ENCODE measurements at regions not wholly inside any gene's neighbourhood (a gene's known extent, or its start where the extent isn't known, plus 50 kb on each side); places are given as distances from the start of the nearest gene placed in this dataset.
"Not testable (repeated sequence)": the region's sequence is repeated elsewhere in the genome, so short reads cannot be mapped to it uniquely, and the experiment has no call there.

DNA sequence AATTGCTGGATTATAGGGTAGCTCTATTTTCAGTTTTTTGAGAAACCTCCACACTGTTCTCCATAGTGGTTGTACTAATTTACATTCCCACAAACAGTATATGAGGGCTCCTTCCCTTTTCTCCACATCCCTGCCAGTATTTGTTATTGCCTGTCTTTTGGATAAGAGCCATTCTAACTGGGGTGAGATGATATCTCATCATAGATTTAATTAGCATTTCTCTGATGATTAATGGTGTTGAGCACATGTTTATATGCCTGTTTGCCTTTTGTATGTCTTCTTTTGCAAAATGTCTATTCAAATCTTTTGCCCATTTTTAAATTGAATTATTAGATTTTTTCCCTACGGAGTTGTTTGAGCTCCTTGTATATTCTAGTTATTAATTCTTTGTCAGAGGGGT, 385.3 kb downstream of the CCER1 start:
- H3K36me3 ChIP-seq (ENCODE audit: insufficient read depth, low read length): no peaks in the 10 kb centered on the region
- H3K27me3 ChIP-seq (ENCODE audit: insufficient read depth, low read length): no peaks in the 10 kb centered on the region
- no peak overlapping the region for H3K27ac ChIP-seq (ENCODE audit: low read depth, low read length)
- H3K4me3 ChIP-seq (ENCODE audit: low read depth, low read length): no peak overlapping the region
- no peak overlapping the region for H2AFZ ChIP-seq (ENCODE audit: low read length, unreplicated experiment)
- no peaks in the 10 kb centered on the region for H3K79me2 ChIP-seq (ENCODE audit: control insufficient read depth, insufficient read depth, low read length, unreplicated experiment)
- no peaks in the 10 kb centered on the region for H3K4me1 ChIP-seq (ENCODE audit: control insufficient read depth, insufficient read depth, low read length, unreplicated experiment)

DNA sequence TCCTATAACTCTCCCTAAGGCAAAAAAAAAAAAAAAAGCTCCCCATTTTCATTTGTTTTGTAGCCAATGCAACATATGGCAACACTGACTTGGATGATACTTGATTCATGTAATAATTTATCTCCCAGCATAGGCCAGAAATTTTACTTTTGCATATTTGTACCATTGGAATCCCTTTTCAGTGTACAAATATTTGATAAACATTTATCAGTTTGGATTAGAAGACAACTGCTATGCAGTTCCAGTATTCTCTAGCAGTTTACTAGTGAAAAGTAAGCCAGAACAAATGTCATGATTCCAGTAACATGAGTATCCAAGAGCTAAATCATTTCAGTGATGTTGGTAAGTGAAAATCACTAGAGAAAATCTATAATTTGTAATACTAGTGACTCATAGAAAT, 392.3 kb downstream of the CCER1 start:
- H3K4me3 ChIP-seq (ENCODE audit: low read depth, low read length): no peak overlapping the region
- H3K36me3 ChIP-seq (ENCODE audit: insufficient read depth, low read length): no peaks in the 10 kb centered on the region
- H3K27ac ChIP-seq (ENCODE audit: low read depth, low read length): no peak overlapping the region
- H3K79me2 ChIP-seq (ENCODE audit: control insufficient read depth, insufficient read depth, low read length, unreplicated experiment): no peaks in the 10 kb centered on the region
- H3K27me3 ChIP-seq (ENCODE audit: insufficient read depth, low read length): no peaks in the 10 kb centered on the region
- H3K4me1 ChIP-seq (ENCODE audit: control insufficient read depth, insufficient read depth, low read length, unreplicated experiment): no peaks in the 10 kb centered on the region
- no peak overlapping the region for H2AFZ ChIP-seq (ENCODE audit: low read length, unreplicated experiment)

DNA sequence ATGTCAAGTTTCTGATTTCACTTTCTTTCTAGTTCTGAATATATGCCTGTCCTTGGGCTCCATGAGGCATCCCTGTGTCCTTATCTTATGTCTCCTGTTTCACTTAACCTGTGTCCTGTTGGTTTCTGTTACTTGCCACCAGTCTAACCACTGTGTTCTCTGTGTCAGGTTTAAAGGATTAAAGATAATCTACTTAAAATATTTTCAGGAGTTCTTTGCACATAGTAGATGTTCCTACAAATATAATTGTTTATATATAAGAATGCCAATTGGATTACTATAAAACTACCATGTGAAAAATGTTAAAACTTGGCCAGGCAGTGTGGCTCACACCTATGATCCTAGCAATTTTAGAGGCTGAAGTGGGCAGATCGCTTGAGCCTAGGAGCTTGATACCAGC, 406.4 kb downstream of the CCER1 start:
- H2AFZ ChIP-seq (ENCODE audit: low read length, unreplicated experiment): no peak overlapping the region
- H3K27ac ChIP-seq (ENCODE audit: low read depth, low read length): no peak overlapping the region
- H3K27me3 ChIP-seq (ENCODE audit: insufficient read depth, low read length): no peaks in the 10 kb centered on the region
- no peaks in the 10 kb centered on the region for H3K79me2 ChIP-seq (ENCODE audit: control insufficient read depth, insufficient read depth, low read length, unreplicated experiment)
- peaks cover 4% of the 10 kb centered on the region for H3K4me1 ChIP-seq (ENCODE audit: control insufficient read depth, insufficient read depth, low read length, unreplicated experiment)
- no peaks in the 10 kb centered on the region for H3K36me3 ChIP-seq (ENCODE audit: insufficient read depth, low read length)
- H3K4me3 ChIP-seq (ENCODE audit: low read depth, low read length): no peak overlapping the region

DNA sequence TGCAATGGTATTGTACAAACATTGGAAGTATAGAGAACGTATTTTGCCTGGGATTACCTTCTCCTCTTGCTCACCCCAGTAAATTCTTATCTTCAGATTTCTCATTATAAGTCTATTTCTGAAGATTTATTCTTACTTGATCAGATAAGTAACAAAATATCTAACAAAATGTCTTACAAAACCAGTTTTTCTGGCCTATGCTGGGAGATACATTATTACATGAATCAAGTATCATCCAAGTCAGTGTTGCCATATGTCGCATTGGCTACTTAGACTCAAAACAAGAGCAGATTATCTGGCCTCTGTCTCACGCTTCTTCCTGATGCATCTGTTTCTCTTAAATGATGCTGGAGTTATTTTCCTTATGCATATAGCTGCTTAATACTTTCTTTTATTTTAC, 408.5 kb downstream of the CCER1 start:
- Histone ChIP-seq H3K79me2 (ENCODE audit: control insufficient read depth, insufficient read depth, low read length, unreplicated experiment) (no peaks in the 10 kb centered on the region), H3K4me1 (ENCODE audit: control insufficient read depth, insufficient read depth, low read length, unreplicated experiment) (peaks cover 10% of the 10 kb centered on the region), H3K27ac (ENCODE audit: low read depth, low read length) (no peak overlapping the region), H3K4me3 (ENCODE audit: low read depth, low read length) (no peak overlapping the region), H3K36me3 (ENCODE audit: insufficient read depth, low read length) (no peaks in the 10 kb centered on the region), H3K27me3 (ENCODE audit: insufficient read depth, low read length) (no peaks in the 10 kb centered on the region), H2AFZ (ENCODE audit: low read length, unreplicated experiment) (no peak overlapping the region)

DNA sequence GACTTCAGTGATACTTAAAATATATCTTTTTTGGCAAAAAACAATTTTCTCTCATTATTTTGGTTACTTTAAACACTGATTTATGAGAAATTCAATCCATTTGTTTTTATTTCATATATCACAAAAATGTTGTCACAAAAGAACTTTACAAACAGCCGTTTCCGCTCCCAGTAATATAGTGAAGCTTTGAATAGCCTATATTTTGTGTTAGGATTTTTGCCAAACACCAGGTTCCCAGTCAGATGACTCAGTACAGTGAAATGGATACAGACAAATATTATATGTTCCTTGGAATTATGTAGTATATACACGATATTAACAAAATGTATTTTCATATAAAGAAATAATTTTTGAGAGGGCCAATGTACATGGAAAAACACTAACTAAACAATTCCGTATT, 411.1 kb downstream of the CCER1 start:
- Histone ChIP-seq H3K4me1 (ENCODE audit: control insufficient read depth, insufficient read depth, low read length, unreplicated experiment) (peaks cover 10% of the 10 kb centered on the region), H3K27ac (ENCODE audit: low read depth, low read length) (peak overlapping the region; percentile 37), H3K79me2 (ENCODE audit: control insufficient read depth, insufficient read depth, low read length, unreplicated experiment) (no peaks in the 10 kb centered on the region), H3K27me3 (ENCODE audit: insufficient read depth, low read length) (no peaks in the 10 kb centered on the region), H3K36me3 (ENCODE audit: insufficient read depth, low read length) (no peaks in the 10 kb centered on the region), H2AFZ (ENCODE audit: low read length, unreplicated experiment) (peak overlapping the region; percentile 3), H3K4me3 (ENCODE audit: low read depth, low read length) (peak overlapping the region; percentile 7; the same call in 1 of the 2 replicates)

DNA sequence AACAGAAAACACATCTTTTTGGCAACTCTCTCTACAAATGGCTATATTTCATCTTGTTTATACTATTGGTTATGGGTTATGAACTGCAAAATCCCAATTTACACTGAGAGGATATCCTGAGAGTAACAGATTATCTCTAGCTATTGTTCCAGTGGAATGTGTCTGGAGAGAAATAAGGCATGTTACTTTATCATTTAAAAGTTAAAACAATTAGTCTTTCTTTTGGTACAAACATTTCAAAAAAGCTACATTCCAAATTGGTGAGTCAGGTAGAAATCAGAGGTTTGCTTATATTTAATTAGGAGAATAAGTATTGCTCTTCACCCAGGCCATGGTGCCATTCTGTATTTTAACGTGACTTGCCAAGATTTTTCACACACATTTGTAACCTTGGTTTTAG, 411.6 kb downstream of the CCER1 start:
- Histone ChIP-seq H3K27ac (ENCODE audit: low read depth, low read length) (peak overlapping the region; percentile 37), H3K79me2 (ENCODE audit: control insufficient read depth, insufficient read depth, low read length, unreplicated experiment) (no peaks in the 10 kb centered on the region), H3K27me3 (ENCODE audit: insufficient read depth, low read length) (no peaks in the 10 kb centered on the region), H3K36me3 (ENCODE audit: insufficient read depth, low read length) (no peaks in the 10 kb centered on the region), H3K4me1 (ENCODE audit: control insufficient read depth, insufficient read depth, low read length, unreplicated experiment) (peaks cover 10% of the 10 kb centered on the region), H3K4me3 (ENCODE audit: low read depth, low read length) (peak overlapping the region; percentile 7; the same call in 1 of the 2 replicates), H2AFZ (ENCODE audit: low read length, unreplicated experiment) (peak overlapping the region; percentile 3)

DNA sequence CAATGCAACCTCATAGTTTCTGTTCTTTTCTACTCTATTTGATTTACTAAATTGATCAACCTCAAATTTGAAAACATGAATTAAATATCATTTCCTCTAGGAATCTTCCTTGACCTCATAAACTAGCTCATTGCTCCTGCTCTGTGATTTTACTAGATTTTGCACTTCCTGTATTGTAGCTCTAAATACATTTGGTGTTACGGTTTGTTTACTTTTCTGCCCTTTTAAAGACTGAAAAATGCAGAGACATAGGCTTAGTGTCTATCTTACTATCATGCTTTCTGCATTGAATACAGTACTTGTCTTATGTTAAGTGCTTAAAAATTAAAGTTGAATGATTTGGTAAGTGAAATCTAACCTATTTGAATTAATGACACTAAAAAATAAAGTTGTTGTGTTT, 412.1 kb downstream of the CCER1 start:
- H2AFZ ChIP-seq (ENCODE audit: low read length, unreplicated experiment); H3K4me1 ChIP-seq (ENCODE audit: control insufficient read depth, insufficient read depth, low read length, unreplicated experiment); H3K4me3 ChIP-seq (ENCODE audit: low read depth, low read length); H3K79me2 ChIP-seq (ENCODE audit: control insufficient read depth, insufficient read depth, low read length, unreplicated experiment); H3K27me3 ChIP-seq (ENCODE audit: insufficient read depth, low read length); H3K36me3 ChIP-seq (ENCODE audit: insufficient read depth, low read length): not testable (repeated sequence)
- H3K27ac ChIP-seq (ENCODE audit: low read depth, low read length): 0 out of 2 replicates have a peak overlapping the region, but pooled peaks have one; percentile 37

DNA sequence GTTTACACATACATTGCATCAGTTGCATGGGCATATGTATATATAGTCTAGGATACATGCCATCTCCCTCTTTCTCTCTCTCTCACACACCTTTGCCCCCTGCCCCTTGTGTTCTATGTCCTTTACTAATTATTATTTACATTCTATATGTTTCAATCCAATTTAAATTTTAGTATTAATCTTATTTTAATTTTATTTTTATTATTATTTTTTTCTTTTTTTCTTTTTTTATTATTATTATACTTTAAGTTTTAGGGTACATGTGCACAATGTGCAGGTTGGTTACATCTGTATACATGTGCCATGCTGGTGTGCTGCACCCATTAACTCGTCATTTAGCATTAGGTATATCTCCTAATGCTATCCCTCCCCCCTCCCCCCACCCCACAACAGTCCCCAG, 421.1 kb downstream of the CCER1 start:
- not testable (repeated sequence) for H3K27me3 ChIP-seq (ENCODE audit: insufficient read depth, low read length); H2AFZ ChIP-seq (ENCODE audit: low read length, unreplicated experiment); H3K79me2 ChIP-seq (ENCODE audit: control insufficient read depth, insufficient read depth, low read length, unreplicated experiment); H3K36me3 ChIP-seq (ENCODE audit: insufficient read depth, low read length); H3K4me3 ChIP-seq (ENCODE audit: low read depth, low read length); H3K4me1 ChIP-seq (ENCODE audit: control insufficient read depth, insufficient read depth, low read length, unreplicated experiment); H3K27ac ChIP-seq (ENCODE audit: low read depth, low read length)

DNA sequence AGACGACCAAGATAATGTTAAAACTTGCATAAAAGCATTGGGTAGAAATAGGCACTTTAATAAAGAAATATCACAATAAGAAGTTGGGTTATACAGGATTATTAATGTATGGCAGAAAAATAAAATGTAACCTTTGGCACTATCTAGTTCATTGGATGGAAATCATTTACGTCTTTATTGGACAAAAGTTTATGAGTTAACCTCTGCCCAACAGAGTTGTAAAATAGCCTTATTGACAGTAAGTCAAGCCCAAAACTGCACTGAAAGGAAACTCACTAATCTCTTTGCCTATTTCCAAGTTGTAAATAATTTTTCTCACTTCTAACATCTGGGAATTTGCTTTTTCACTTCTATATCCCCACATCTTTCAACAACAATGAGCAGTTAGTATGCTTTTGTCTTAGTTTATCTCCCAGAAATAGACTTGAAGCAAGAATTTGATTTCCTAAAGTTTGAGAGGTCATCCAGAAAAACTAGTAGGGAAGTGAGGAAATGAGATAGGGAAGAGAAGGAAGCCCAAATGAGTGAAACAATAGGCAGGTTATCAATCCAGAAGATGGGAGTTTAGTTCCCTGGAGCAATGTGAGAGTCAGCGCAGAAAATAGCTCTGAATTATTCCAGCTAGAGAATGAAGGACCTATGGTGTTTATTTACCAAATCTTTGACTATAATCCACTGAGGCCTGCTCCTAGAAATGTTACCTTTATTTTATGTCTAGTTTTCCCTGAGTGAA, 434.8 kb downstream of the CCER1 start:
- no peak overlapping the region for H3K27ac ChIP-seq (ENCODE audit: low read depth, low read length)
- H2AFZ ChIP-seq (ENCODE audit: low read length, unreplicated experiment): no peak overlapping the region
- H3K4me3 ChIP-seq (ENCODE audit: low read depth, low read length): no peak overlapping the region
- no peaks in the 10 kb centered on the region for H3K36me3 ChIP-seq (ENCODE audit: insufficient read depth, low read length)
- no peaks in the 10 kb centered on the region for H3K79me2 ChIP-seq (ENCODE audit: control insufficient read depth, insufficient read depth, low read length, unreplicated experiment)
- H3K27me3 ChIP-seq (ENCODE audit: insufficient read depth, low read length): no peaks in the 10 kb centered on the region
- H3K4me1 ChIP-seq (ENCODE audit: control insufficient read depth, insufficient read depth, low read length, unreplicated experiment): peaks cover 4% of the 10 kb centered on the region

DNA sequence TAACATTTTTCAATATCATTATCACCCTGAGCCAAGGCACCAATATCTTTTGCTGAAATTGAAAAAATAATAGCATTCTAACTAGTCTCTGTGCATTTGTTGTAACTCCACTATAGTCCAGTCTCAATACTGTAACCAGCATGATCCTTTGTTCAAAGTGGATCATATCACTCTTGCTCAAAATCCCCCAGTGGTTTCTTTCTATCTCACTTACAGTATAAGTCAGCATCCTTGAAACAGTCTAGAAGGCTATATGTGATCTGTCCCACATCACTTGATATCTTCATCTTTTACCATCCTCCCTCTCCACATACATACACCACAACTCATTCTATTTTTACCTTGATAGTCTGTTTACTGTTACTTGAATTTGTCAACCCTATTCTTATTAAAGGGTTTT, 435.7 kb downstream of the CCER1 start:
- Histone ChIP-seq H3K4me3 (ENCODE audit: low read depth, low read length) (no peak overlapping the region), H3K4me1 (ENCODE audit: control insufficient read depth, insufficient read depth, low read length, unreplicated experiment) (peaks cover 5% of the 10 kb centered on the region), H3K27ac (ENCODE audit: low read depth, low read length) (no peak overlapping the region), H3K36me3 (ENCODE audit: insufficient read depth, low read length) (no peaks in the 10 kb centered on the region), H3K27me3 (ENCODE audit: insufficient read depth, low read length) (no peaks in the 10 kb centered on the region), H2AFZ (ENCODE audit: low read length, unreplicated experiment) (no peak overlapping the region), H3K79me2 (ENCODE audit: control insufficient read depth, insufficient read depth, low read length, unreplicated experiment) (no peaks in the 10 kb centered on the region)
